ENCODE measurements at regions not wholly inside any gene's neighbourhood (a gene's known extent, or its start where the extent isn't known, plus 50 kb on each side); places are given as distances from the start of the nearest gene placed in this dataset.

- no peak for DNase-seq
Measured at GRCh38 chr2:10202131-10202665, 79.7 kb downstream of the RRM2 start.

- no peak for DNase-seq
Measured at GRCh38 chr2:10204326-10205161, 82.0 kb downstream of the RRM2 start.

DNA sequence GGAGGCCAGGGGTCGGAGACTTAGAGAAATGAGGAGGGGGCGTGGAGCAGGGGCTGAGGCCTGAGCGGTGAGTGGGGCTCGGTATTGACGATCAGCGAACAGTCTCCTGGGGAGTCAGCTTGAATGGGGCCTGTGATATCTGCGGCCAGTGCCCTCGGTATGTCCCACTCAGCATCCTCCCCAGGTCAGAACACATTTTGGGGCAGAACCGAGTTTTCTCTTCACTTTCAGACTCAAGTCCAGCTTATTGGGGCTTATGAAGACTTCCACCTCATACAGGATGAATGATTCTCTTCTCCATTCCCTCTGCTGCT, 82.6 kb downstream of the RRM2 start:
- no peak for DNase-seq

GRCh38 chr2:10208736-10209135, 86.2 kb downstream of the RRM2 start:
- no peak for DNase-seq

GRCh38 chr2:10209406-10209935, 86.9 kb downstream of the RRM2 start:
- DNase-seq: no peak

- no peak for DNase-seq
Measured at GRCh38 chr2:10210336-10210735, 87.8 kb downstream of the RRM2 start.

DNA sequence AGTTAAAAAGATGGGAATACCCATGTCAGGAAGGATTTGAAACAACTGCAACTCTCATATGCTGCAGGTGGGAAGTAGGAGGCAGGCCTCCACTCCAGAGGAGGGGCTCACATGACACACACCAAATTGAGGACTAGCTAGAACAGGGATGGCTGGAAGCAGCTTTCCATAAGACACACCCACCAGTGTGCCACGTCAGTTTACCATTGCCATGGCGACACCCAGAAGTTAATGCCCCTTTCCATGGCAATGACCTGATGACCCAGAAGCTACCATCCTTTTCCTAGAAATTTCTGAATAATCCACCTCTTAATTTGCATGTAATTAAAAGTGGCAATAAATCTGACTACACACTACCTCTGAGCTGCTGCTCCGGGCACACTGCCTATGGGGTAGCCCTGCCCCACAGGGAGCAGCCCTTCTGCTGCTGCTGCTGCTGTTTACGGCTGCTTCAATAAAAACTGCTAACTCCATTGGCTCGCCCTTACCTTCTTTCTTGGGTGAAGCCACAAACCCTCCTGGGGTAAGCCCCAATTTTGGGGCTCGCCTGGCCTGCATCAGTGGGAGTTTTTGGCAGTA, 89.4 kb downstream of the RRM2 start:
- DNase-seq: no peak

- DNase-seq: no peak
Measured at GRCh38 chr2:10212827-10213226, 89.9 kb upstream of the HPCAL1 start.

DNA sequence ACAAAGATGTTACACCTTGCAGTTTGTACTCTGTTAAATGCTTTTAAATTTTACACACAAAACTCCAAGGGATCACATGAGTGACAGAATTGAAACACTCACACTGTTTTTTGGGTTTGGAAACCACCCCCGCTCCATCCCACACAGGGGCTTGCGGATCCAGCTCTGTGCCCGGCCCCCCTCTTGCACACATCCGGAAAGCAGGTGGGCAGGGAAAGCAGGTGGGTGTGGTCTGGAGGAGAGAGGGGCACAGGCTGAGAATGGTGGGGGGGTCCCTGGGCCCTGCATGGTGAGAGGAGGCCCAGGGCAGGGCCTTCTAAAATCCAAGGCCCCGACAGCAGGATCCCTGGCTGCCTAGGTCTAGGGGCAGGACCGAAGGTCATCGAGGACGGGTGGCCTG, 88.5 kb upstream of the HPCAL1 start:
- no peak for DNase-seq

DNA sequence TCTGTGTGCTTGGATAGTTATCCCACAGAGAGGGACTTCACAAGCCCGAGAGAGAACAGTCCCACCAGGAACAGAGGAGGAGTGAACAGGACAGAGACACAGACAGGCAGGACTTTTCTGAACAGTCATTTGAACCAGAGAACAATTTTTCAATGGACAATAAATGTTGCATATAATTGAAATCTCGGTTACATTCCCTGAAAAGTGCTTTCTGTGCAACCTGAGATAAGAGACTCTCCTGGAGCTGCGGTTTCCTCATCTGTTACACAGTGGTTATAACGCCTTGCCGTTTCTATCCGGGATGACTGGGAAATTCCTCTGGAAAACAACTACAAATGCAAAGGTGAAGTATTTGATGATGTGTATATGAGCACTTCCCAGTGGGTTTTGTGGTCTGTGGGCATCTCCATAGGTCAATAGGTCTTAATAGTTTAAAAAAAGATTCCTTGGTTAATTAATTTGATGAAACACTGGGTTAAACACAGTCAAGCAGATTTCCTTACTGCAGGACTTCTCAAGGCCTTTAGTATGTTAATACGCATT, 87.2 kb upstream of the HPCAL1 start:
- DNase-seq: no peak

GRCh38 chr2:10216677-10217488, 85.8 kb upstream of the HPCAL1 start:
- DNase-seq: no peak

DNA sequence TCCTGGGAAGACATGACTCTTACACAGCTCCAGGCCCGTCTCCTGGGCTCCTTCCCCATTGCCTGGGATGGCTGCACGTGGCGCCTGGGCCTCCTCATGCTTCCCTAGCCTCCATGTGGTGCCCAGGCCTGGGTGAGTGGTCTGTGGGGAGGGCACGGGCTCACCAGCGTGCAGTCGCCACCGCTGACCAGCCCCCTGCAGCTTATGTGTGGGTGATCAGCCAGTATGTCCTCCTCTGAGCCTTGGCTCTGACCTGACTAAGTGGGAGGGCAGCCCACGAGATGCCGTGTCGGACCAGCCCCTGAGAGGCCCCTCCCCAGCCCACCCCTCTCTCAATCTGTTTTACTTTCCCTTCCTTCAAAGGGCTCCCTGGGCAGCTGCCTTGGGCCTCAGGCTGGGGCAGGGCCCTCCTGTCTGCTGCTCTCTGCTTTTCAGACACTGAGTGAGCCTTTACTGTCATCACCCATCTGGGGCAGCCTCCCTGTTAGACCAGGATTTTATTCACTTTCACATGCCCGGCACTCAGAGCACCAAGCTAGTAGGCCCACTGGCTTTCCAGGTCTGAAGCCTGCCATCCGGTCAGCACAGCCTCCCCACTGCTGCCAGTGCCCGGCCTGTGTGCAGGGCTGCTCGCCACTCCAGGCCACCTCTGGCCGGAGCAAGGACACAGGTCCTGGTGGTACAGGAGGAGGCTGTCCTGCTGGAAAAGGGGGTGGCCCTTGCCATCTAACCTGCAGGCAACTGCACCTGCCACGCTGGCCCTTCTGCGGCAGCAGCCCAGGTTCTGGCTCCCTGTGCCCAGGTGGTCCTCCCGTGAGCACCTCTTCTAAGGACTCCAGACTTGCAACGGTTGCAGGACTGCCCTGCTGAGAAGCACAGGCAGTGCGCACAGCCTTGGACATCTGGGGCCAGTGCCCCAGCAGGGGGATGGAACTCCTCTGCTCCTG, 84.9 kb upstream of the HPCAL1 start:
- no peak for DNase-seq

DNA sequence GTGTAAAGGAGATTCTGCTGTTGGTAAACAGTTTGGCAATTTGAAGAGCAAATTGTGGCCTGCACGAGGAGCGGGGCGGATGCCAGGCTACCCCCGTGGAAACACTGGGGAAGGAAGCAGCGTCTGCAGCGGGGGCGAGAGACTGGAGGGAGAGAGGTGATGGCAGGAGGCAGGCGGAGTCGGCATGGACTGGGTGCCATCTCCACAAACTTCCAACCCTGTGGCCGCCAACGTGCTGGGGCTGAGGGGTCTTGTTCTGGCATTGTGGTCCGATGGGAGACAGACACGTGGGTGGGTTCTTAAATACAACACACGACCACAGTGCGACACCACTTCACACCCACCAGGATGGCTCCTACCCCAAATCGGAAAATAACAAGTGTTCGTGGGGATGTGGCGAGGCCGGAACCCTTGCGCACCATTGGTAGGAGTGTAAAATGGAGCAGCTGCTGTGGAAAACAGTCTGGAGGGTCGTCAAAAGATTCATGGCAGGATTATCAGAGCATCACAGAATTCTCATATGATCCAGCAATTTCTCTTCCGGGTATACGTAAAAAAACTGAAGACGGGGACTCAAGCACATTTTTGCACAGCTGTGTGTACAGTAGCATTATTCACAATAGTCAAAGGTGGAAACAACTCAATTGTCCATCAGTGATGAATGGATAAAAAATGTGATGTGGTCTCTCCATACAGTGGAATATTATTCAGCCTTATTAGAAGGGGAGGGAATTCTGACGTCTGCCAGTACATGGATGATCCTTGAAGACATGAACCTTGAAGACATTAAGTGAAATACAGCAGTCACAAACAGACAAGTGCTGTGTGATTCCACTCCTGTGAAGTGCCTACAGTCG, 82.4 kb upstream of the HPCAL1 start:
- DNase-seq: no peak

DNA sequence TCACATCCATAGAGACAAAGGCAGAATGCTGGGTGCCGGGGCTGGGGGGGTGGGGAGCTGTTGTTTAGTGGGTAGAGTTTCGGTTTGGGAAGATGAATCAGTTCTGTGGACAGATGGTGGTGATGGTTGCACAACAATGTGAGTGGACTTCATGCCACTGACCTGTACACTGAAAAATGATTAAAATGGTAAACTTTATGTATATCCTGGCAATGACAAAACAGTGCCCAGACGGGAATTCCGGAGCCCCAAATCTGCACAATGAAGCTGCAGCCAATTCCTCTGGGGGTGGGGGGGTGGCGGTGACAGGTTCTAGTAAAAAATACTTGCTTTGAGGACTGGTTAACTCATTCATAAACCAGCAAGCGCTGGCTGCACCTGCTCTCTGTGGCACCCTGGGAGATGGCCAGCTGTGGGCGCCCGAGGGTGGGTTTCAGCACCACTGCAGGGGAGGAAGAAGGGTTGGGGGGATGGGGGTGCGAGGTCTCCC, 81.8 kb upstream of the HPCAL1 start:
- no peak for DNase-seq

DNA sequence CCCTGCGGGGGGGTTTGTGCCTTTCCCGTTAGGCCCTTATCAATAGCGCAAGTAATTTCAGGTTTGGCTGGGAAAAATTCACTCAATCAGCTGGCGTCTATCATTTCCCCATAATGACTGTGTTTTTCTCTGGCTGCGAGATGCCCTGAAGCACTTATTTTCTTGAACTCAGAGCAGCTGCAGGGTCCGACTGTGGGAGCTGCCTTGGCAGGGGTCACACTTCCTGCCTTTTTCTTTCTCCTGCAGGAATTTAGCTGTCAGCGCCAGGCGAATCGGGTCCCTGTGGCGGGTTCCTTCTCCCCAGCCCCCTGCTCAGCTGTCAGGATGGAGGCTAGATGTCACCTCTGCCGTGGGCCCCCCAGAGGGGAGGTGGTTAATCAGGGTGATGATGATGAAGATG, 81.3 kb upstream of the HPCAL1 start:
- no peak for DNase-seq

GRCh38 chr2:10221976-10222870, 80.5 kb upstream of the HPCAL1 start:
- no peak for DNase-seq

- no peak for DNase-seq
Measured at GRCh38 chr2:10223471-10223870, 79.2 kb upstream of the HPCAL1 start.

- DNase-seq: no peak
Measured at GRCh38 chr2:10223932-10224720, 78.6 kb upstream of the HPCAL1 start.

DNA sequence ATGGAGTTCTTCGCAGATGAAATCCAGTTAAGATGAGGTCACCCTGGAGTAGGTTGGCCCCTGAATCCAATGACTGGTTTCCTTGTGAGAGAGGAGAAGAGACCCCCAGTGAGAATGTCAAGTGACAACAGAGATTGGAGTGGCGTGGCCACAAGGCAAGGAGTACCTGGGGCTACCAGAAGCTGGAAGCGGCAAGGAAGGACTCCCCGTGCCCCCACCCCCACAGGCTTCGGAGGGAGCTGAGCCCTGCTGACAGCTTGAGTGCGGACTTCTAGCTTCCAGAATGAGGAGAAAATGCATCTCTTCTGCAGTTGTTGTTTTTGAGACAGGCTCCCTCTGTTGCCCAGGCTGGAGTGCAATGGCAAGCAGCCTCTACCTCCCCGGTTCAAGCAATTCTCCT, 78.0 kb upstream of the HPCAL1 start:
- DNase-seq: no peak
